Muscle of arm (tissue), 1 donor: ENCODE measurements at regions not wholly inside any gene's neighbourhood (a gene's known extent, or its start where the extent isn't known, plus 50 kb on each side); places are given as distances from the start of the nearest gene placed in this dataset.
A peak's percentile ranks its signal among the peaks of the same experiment; 100 is the strongest.

Experiments used
- DNase-seq: peaks from one replicate; pipeline ENCODE4 v3.0.0-alpha.2; 2013

DNA sequence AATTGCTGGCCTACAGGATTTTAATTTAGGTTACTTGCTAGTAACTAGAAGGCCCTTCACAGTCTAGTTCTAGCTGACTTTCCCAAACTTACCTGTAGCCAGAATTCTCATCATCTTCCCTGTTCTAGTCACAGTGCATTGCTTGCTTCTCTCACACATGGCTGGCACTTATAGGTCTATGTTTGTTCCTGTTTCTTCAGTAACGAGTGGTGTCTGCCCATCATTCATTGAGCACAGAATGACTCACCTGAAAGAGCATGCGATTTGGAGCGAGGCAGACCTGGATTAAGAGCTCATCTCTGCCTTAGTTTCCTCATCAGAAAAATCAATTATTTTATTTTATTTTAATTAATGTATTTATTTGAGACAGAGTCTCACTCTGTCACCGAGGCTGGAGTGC, 201.7 kb upstream of the ANK2 start:
- no peak for DNase-seq

DNA sequence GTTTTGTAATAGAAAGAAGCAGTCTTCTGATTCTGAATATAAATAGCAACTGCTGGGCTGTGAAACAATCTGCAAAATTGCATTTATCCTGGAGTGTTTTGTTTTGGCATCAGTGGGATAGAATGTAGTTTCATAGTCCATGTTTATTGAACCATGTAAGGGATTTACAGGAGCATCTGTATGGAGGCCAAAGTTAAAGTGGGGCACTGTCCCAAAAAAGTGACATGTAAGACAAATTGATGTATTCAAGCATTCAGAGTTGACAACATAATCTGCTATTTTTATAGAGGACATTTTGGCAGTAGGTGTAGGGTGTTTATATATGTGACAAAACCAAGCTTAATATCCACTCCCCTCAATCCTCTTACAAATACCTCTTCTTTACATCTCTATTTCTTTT, 200.5 kb upstream of the ANK2 start:
- peak; percentile 35 for DNase-seq

DNA sequence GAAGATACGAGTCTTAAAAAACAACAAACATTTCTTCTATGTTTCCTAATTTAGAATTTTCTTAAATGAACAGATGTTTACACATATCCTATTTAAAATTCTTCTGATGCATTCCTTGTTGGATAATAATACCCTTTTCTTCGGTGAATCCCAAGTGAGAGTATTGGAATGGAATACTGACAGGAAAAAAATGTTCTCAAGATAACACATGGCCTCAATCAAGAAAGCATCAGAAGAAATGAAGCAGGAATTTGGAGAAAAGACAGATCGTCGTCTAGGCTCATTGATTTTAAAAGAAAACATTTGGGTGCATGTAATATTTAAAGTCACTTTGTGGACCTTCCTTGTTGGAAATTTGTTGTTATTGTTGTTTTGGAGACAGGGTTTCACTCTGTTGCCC, 196.9 kb upstream of the ANK2 start:
- peak; percentile 35 for DNase-seq

DNA sequence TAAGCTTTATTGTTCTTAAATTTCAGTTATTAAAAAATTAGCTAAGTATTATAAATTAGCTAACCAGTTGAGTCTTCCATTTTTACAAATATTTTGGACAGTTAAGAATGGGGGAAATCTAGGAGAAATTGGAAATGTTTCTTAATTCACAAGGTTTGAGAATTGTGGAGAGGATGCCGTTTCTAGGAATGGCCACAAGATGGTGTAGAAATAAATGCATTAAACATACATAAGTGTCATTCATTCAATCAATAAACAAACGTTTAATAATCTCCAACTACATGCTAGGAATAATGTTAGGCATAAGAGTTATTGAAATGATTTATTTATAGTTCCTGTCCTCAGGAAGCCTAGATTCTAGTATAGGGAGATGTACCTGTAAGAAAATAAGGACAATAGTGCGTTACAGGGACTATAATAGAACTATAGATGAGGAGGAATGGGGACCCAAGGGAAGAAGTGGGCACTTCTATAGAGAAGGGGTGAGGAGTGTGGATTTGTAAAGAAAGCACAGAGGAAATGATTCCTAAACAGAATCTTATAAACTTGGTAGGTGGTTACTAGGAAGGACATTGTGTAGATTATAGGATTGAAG, 195.7 kb upstream of the ANK2 start:
- DNase-seq = no peak

DNA sequence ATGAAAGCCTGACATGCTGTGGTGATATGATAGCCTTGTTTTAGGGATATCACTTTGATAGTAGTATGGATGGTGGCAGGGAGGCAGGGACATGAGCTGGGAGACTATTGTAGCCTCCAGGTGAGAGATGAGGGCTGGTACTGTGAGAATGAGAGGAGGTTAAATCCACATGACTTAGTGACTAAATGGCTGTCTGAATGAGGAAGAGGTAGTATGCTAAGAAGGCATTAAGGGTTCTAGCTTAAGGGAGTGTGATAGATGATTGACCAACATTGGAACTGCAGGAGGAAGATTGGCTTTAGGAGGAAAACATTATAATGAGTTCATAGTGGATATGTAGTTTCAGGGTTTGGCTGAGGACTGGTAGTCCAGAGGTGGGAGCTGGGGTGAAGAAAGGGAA, 195.0 kb upstream of the ANK2 start:
- no peak for DNase-seq

DNA sequence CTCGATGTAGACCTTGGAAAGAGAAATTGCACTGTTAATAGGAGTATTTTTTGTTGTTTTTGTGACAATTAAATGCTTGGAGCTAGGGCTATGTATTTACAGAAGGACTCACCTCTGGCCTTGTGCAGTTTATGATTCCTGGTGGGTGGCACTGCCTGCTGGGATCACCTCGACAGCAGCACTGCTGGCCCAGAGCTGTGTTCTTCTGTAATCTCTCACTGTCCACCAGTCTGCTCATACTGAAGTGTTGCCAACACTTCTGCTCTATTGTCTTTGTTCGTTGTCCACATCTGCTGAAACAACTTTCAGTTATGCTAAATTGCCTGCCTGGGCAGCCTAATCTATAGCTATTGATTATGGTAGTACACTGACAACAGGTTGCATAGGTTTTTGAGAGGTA, 194.4 kb upstream of the ANK2 start:
- no peak for DNase-seq

DNA sequence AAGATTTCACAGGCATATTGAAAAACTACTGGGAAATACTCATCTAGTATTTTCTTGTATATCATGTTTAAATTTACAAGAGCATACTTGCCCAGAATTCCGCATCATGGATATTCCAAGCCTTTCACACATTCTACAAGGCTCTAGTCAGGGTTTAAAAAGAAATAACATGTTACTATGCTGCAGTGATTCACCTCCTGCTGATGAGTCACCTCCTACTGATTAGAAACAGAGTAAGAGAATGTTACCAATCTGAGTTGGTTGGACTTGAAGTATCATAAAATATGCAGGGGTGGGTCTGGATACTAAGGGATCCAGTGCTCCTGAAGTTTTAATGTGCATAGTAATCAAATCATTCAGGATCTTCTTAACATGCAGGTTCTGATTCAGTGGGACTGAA, 192.0 kb upstream of the ANK2 start:
- no peak for DNase-seq

DNA sequence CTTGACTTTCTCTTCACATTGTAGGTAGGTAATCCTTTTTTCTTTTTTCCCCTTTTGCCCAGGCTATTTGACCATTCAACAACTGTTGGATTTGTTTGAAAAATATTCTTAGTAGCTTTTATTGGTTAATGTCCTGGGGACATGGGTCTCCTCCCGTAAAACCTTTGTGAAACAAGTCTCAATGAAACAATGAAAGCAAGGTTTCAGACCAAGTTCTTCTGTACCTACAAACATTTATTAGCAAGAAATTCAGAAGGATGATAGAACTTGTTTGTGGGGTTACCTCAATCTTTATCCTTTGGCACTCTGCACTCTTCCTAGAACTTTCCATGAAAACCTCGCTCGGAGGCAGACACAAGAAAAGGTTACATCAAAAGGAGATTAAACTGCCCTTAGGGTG, 190.7 kb upstream of the ANK2 start:
- no peak for DNase-seq

DNA sequence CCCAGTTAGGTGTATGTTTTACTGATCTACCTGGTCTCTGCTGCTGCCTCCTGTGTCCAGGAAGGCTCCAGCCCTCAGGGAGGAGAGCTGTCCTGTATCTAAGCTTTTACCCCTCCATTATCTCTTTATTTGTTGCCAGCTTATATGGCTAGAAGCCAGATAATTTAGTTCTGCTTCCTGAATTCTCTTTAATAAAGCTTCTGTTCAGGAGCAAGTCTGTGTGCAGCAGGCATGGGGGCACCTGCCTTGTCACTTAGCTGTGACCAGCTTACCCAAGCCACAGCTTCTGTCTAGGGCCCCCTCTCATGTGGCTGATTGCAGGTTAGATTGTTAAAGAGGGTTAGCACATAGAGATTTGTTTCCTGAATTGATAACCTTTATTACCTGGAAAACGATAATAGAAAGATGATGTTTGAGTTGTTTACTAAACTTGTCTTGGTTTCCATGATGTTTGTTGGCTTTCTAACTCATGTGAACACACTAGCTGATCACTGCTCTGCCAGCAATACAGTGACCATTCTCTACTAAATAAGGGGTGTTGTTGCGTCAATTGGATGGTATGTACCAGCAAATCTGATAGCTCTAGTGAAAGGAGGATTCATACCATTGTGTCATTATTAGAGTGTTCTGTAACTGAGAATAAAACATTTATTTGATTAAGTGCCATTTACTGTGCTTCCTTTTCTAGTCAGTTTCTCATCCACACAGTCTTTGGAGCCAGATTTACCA, 189.8 kb upstream of the ANK2 start:
- no peak for DNase-seq

DNA sequence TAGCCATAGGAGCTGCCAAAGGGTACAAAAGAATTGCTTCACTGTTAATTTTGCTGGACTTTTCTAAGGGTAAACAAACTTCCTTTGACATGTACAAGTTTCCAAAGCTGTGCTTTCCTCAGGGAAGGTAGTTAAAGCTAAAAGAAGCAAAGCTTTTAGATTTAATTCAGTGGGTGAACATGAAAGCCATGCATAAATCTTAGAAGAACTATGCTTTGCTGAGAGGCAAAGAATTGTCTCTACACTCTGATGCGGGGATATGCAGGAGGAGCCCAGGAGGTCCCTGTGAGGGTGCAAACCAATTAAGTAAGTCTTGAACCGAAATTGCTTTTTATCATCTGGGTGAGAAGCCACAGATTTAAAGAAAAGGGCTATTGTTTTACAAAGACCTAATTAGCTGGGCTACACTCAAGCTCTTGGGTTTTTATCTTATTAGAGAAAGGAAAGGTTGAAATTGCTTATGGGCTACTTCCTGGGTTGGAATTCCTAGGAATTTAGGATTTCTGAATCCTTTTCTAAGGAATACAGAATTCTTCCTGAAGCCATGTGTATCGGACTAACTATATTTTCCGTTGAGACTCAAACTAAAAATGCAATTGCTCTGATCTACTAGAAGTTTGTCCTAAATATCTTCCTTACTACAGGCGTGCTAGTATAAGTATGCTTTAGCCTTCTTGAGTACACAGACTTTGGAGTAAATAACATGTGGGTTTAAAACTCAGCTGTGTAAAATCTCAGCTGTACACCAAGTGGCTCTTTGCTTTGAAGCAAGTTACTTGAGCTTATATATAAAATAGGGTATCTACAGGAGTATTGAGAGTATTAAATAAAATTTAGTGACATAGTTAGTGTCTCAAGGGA, 188.4 kb upstream of the ANK2 start:
- DNase-seq = no peak

DNA sequence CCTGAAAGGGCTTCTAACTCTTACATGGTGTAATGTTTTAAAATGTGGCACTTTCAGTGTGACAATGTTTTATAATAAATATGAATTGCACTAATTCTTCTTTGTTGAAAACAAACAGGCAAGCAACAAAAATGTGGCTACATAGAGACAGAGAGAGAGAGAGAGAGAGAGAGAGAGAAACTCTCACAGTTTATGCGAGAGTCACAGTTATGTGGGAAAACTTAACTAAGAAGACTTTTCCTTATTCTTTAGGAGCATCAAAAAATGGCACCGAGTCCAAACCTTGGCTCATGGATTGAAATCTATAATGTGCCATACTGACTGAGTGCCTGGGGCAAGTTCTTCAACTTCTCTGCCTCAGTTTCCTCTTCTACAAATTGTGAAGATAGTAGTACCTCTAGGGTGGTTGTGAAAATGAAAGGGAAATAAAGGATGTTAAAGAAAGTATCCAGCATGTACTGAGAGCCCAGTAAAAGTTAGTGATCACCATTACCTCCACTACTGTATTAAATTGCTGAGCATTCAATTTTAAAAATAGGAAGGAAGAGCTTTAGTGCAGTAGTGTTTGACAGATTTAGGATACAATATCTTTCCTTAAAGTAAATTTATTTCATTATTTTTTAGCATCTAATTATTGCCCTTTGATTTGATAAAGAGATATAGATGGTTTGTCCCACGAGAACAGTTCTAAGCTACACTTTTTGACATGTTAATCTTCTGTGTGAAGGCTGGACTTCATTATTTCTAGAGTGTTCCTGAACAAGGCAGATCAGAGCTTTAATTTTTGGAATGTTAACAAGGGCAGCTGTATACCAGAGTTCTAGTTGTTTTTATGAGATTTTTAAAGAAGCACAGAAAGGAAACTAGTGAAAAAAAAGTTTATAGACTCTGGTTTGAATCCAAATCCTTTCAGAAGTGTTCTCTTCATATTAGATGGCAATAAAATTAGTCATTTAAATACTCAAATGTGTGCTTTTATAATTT, 187.5 kb upstream of the ANK2 start:
- DNase-seq = no peak

DNA sequence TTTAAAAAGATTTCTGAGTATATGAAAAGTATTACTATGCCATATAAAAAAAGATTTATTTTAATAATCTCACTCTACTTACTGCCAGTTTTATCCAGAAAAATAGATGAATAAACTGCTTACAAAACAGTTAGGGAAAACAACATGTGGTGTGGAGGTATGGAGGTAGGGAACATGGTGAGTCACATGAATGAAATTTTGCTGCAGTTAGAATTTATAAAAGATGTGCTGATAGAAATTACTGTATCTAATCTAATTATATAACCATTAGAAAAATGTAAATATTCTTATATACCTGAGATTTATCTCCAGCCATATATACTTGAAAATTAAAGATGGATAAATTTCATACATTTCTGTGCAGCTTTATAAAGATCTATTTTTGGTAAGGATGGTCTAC, 184.0 kb upstream of the ANK2 start:
- no peak for DNase-seq

DNA sequence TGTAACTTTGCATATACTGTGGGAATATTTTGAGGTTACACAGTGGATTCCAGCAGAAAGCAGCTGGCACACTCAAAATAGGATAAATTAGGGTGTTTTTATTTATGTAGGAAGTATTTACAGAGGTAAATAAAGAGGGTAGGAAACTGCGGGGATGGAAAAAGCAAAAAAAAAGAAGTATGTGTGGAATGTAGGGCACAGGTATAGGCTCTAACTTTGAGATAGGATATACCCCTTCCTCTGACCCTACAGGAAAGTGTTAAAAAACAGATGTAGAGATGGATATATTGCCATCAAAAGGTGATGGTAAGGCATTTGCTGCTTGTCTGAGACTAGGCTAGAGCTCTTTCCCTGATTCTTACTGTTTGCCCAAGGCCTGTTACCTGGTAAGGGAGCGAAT, 173.1 kb upstream of the ANK2 start:
- no peak for DNase-seq

DNA sequence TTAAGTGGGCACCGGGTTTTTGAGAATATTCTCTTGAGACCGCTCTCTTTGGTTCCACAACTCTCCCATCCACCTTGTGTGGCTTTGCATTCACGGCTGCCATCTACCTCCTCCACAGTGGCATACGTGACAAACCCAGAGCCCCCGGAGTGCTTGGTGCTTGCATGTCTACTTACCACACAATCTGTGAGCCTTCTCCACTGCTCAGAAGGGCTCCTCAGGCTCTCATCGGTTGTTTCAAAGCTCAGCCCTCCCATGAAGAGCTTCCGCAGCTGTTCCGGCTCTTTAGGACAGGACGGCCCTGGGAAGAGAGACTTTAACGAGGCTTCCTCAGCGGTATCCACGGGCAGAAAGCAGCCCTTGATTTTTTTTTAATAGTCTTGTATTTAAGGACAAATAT, 167.6 kb upstream of the ANK2 start:
- no peak for DNase-seq

DNA sequence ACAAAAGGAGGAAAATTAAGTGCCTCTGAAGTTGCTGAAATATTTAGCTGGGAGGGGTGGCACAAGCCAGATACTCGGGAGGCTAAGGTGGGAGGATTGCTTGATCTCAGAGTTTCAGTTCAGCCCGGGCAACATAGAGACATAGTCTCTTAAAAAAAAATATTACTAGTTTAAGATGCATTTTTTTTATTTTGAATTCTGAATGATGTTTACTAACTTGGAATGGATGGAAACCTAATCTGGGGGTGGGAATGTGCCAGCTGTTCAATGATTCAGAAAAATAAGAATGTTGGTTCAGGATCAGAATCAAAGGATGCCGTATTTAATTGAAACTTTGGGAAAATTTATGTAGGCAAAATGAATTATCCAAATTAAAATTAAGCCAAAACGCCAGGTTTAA, 167.2 kb upstream of the ANK2 start:
- DNase-seq = no peak

DNA sequence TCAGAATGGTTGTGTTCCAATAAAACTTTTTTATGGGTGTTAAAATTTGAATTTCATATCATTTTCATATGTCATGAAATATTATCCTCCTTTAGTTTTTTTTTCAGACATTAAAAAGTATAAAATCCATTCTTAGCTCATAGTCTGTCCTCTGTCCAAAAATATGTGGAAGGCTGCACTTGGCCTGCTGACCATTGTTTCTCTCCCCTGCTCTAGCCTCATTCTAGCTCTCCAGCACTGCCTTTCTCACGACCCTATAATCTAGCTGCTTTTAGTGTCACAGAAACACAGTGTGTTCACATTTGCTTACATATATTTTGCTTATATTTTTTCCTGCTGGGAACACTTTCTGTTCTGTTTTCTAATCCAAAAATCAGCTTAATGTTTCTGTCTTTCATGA, 165.0 kb upstream of the ANK2 start:
- DNase-seq = peak; percentile 75

DNA sequence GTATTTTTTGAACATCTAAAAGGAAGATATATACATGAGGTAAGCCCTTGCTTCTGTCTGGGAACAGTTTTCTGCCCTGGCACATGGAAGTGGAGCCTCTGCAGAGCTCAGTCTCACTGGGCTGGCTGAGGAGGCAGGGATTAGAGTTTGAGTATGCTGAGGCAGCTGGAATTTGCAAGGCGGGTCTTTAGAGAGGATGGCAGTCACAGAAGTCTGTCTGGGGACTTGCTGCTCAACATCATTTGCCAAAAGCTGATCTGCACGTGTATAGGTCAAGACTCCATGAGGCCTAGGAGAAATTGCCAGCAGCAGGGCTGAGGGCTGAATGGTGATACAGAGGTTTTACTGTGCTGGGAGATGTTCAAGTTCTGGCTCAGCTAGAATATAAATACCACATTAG, 163.6 kb upstream of the ANK2 start:
- DNase-seq = no peak

DNA sequence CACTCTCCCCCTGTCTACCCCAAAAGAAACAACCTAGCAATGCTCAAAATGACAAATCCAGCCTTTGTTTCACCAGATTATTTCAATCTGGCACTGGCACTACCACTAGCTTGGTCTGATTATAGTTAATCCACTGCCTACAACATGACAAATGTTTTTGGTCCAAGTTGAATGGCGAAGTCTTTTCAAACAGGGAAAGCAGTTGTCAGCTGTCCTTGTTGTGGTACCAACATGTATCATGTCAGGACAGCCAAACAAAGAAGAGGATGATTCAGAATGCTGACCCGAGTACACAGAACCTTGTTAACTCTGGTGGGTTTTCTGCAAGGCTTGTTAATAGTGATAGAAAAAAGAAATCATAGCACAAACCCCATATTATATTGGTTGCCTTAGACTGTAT, 160.8 kb upstream of the ANK2 start:
- DNase-seq = peak; percentile 15

DNA sequence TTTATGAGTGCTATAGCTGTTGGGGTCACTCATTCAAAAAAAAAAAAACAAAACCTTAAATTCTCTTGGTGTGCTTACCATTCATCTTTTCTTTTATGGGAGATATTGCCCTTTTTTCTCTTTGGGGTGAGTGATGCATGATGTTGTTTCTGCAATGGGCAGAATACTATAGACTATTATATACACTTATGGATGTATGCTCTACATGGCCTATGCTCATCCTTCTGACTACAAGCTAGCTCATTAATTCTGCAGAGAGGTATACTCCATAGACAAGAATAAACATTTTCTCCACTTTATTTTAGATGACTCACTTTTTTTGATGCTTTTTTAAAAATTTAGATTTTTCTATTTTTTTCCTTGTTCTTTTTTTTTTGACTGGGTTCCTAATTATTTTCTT, 160.3 kb upstream of the ANK2 start:
- DNase-seq = no peak

DNA sequence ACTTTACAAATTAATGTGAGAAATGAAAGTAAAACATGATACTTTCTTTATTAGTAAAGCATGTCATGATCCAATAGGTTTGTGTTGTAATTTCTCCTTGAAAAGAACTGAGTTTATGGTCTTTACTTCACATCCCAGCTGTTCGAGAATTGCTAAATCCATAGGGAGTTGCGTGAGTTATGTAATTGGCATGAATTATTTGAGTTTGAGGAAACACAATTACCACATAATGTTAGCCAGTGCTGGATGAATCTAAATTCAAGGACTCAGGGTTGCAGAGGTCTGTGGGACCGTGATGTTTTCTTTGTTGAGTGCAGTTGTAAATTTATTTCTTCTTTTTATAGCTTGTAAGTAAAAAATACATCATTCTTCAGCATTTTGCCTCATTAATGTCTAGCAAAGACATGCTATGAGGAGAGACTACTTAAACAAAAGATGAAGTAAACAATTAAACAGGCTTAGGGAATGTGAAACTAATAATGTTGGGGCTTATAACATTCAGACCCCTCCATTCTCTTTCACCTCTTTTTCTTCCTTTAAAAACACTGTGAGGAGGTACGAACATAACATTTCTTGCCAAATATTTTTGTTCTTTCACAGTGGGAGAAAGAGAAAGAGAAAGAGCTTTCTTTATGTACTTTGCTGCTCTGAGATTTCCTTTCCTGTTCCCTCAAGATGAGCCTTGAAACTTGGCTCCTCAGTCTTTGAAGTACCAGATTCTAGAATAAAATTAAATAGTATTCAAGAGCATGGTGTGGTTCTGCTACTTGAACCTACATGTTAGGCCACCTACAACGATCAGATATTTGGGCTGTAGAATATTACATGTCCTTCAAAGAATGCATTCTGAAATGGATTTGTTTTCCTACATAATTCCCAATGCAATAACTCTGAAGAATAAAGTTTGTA, 159.6 kb upstream of the ANK2 start:
- DNase-seq = peak; percentile 90

DNA sequence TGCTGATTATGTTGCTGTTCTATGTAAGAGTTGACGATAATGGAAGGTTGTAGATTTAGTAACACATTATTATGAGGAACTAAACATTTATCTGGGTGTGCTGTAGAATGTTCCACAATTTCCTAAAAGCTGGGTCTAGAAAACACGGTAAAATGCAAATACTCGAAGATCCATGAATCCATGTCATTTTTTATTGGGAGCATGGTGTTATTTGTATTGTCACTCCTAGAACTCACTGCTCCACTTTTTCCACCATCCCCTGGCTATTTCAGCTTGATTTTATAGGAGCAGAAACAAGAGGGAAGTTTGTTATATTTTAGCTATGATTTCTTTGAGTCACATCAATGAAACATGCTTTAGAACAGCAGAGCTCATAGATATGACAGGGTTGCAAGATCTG, 155.0 kb upstream of the ANK2 start:
- no peak for DNase-seq
